Hepatocyte (in vitro differentiated cells): ENCODE measurements at regions not wholly inside any gene's neighbourhood (a gene's known extent, or its start where the extent isn't known, plus 50 kb on each side); places are given as distances from the start of the nearest gene placed in this dataset.

Experiments used
- CTCF ChIP-seq: fragments of 200-600 bp; sonication (generic); IDR thresholded peaks from 2 replicates; pipeline ENCODE4 v1.5.1; 2016; ENCODE audit warnings: antibody characterized with exemption, mild to moderate bottlenecking; ENCODE audit not compliant: poor library complexity
- EZH2 ChIP-seq: fragments of 200-600 bp; sonication (generic); IDR thresholded peaks from 2 replicates; pipeline ENCODE4 v1.6.1; 2016; ENCODE audit warnings: antibody characterized with exemption, mild to moderate bottlenecking, borderline replicate concordance
- EZH2phosphoT487 ChIP-seq: fragments of 200-600 bp; sonication (generic); IDR thresholded peaks from one replicate; pipeline ENCODE4 v1.6.1; 2018; ENCODE audit warnings: antibody characterized with exemption, mild to moderate bottlenecking, low read depth, moderate library complexity; ENCODE audit not compliant: unreplicated experiment, severe bottlenecking

- no peak for TF ChIP-seq CTCF
- no peak for TF ChIP-seq EZH2phosphoT487
- TF ChIP-seq EZH2: no peak
Observed at GRCh38 chr7:81598951-81599350, 170.9 kb downstream of the HGF start.
